NCI-H526 treated with DMSO at 0.1 percent for 48 hours (cell line): ENCODE measurements at regions not wholly inside any gene's neighbourhood (a gene's known extent, or its start where the extent isn't known, plus 50 kb on each side); places are given as distances from the start of the nearest gene placed in this dataset.
"Not testable (repeated sequence)": the region's sequence is repeated elsewhere in the genome, so short reads cannot be mapped to it uniquely, and the experiment has no call there.

Experiments used
- DNase-seq: peaks from one replicate; lab custom pipeline; 2025; lab: John Stamatoyannopoulos, UW

GRCh38 chr14:104250175-104250574 is 111.8 kb downstream of the KIF26A start:
- DNase-seq = no peak

DNA sequence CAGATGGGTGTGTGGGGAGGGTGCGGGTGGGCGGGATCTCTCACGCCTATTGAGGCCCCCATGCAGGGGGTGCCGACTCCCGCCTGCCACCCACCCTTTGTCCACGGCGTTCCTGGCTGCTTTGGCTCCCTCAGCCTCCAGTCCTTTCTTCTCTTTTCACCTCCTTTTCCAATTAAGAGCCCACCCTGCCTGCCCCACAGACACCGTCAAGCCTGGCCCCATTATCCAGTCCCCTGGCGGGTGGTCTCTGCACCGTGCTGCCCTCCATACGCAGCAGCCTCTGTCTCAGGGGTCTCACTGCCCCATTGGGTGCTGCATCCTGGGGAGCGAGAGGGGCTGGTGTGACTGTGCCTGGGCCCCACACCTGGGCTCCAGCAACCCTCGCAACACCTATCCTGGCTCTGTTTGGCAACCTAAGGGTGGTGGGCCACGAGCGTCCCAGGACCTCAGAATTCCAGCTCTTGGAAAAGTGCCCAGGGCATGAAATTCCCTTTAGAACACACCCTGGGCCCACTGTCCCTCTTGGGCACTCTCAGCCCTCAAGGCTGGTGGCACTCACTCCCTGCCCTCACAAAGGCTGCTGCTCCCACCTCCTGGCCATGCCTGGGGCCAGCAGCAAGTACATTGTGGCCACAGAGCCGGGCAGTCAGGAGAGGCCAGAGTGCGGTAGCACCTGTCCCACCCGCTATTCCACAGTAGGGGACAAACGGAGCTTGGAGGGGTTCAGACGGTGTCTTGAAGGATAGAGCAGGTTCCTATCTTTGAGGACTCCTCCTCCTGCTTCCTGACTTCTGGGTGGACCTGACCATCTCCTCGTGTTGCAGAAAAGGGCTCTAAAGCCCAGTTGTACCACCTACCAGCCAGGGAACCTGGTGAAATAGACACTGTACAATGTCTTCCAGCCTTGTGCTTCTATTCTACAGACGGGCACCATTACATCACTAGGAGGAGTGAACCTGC is 114.1 kb downstream of the KIF26A start:
- DNase-seq = no peak

DNA sequence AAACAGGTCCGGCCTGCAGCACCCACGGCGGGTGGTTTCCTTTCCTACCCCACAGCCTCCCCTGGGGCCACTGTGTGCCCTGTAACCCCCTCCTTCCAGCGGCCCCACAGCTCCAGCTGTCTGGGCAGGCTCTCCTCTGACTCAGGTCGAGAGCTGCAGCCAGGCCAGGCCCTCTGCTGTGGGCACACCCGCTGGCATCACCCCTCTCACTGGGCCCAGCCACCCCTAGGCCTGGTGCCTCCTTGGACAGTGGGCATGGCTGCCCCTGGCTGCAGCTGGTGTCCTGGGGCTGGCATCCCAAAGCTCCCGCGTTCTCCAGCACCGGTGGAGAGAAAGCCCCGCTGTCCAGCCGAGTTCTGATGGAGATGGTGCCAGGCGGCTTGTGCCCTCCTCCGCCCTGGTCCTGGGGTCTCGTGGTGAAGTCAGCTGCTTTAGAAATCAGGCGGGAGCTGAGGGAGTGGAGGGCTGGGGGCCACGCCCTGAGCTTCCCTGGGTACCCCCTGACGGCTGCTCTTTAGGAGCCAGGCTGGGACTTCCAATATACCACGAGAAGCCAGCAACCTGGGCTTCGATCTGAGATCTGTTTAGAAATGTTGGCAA is 114.9 kb downstream of the KIF26A start:
- no peak for DNase-seq

- DNase-seq = no peak
Measured at GRCh38 chr14:104253901-104254353, 115.5 kb downstream of the KIF26A start.

GRCh38 chr14:104254735-104255400 is 116.5 kb downstream of the KIF26A start:
- DNase-seq = no peak

- no peak for DNase-seq
Measured at GRCh38 chr14:104256025-104256424, 117.6 kb downstream of the KIF26A start.

GRCh38 chr14:104262515-104263514 is 124.4 kb downstream of the KIF26A start:
- DNase-seq = no peak

GRCh38 chr14:104263675-104264358 is 125.4 kb downstream of the KIF26A start:
- no peak for DNase-seq

GRCh38 chr14:104264495-104265265 is 126.3 kb downstream of the KIF26A start:
- no peak for DNase-seq

DNA sequence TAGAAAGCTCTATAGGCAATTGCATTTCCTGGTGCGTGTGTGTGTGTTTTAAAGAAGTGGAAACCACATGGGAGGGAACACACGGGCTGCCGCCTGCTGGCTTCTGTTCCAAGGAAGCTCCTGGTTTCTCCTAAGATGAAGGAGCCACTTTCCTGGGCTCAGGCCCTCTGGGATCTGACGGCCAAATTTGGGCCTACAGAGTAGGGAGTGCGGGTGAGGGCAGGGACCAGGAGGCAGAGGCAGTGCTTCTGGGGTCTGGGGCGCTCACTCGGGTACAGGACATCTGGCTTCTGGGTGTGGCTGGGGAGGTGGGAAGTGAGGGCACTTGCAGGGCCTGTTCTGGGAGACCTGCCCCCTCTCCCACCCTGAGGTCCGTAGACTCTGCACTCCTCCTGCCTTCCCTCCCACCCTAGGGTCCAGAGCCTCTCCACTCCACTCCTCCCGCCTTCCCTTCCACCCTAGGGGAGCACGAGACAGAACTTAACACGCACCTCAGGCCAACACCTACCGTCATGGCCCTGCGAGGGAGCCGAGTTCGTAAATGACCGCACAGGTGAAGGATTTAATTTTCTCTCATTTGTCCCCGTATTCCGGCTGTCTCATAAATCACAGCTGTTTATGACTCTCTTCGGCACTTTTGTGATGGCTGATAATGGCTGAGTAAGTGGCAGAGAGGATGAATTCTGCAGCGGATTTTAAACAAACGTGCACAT is 127.7 kb downstream of the KIF26A start:
- DNase-seq = no peak

GRCh38 chr14:104266631-104267575 is 128.5 kb downstream of the KIF26A start:
- DNase-seq = no peak

DNA sequence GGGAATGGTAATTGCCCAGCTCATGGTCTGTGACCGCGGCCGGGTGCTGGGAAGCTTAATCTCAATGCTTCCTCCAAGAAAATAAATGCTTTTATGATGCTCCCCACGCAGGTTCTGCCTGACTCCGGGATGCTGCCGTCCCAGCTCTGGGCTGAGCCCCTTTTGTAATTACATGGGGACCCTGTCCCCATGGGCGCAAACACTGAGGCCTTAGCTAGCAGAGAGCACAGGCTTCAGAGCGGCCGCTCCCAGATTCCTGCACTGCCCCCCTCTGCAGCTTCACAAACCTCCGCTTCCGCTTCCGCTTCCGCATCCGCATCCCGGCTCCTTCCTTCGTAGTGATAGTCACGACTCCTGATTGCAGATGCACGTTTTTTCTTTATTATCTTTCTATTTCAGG is 129.5 kb downstream of the KIF26A start:
- no peak for DNase-seq

DNA sequence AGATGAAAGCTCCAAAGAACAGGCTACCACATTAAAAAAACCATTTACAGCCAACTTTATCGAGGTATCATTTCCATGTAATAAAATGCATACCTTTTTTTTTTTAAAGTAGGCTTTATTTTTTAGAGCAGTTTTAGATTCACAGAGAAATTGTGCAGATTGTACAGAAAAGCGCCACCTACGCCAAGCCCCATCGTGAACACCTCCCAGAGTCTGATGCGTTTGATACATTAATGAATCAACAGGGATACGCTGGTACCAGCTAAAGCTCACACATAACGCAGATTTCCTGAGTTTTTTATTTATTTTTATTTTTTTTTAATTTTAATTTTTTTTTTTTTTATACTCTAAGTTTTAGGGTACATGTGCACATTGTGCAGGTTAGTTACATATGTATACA is 129.9 kb downstream of the KIF26A start:
- DNase-seq = no peak

GRCh38 chr14:104268725-104269436 is 130.5 kb downstream of the KIF26A start:
- DNase-seq = no peak

- not testable (repeated sequence) for DNase-seq
Measured at GRCh38 chr14:104269511-104270241, 131.3 kb downstream of the KIF26A start.

- peak; percentile 39 for DNase-seq
Measured at GRCh38 chr14:104271391-104271790, 133.0 kb downstream of the KIF26A start.

DNA sequence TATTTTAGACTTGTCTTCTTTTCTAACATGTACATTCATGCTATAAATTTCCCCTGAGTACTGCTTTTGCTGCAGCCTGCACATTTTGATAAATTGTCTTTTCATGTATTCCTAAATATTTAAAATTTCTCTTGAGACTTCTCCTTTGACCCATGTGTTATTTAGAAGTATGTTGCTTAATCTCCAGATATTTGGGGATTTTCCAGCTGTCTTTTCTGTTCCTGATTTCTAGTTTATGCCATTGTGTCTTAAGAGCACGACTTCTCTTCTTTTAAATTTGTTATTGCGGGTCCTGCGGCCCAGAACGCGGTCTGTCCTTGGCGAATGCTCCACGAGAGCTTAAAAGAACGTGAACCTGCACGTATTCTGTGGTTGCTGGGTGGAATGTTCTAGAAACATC is 136.4 kb downstream of the KIF26A start:
- DNase-seq = no peak
